Endothelial cell of umbilical vein (primary cell): ENCODE measurements at regions not wholly inside any gene's neighbourhood (a gene's known extent, or its start where the extent isn't known, plus 50 kb on each side); places are given as distances from the start of the nearest gene placed in this dataset.

ENCODE experiments used
- BruUV-seq: library from RNA; stranded (reverse); fragments of 400-500 nt; replicated peaks from 2 replicates; lab custom pipeline; 2021; lab: Mats Ljungman, UMichigan
- CTCF ChIA-PET: fragments of 300-600, 350-600 bp; sonication (Branson Sonifier 250); formaldehyde crosslinking; loops from one replicate; lab custom pipeline; 2021; ENCODE audit warnings: antibody characterized with exemption, inconsistent platforms; lab: Charles Lee
- POLR2A ChIA-PET: fragments of 300-600, 350-600 bp; sonication (Branson Sonifier 250); formaldehyde crosslinking; loops from one replicate; lab custom pipeline; 2021; ENCODE audit warnings: antibody characterized with exemption, inconsistent platforms; lab: Charles Lee
- DNase-seq: peaks from one replicate; pipeline ENCODE4 v3.0.0-alpha.2; 2011; ENCODE audit warnings: low read depth, low spot score
- FAIRE-seq: peaks from 2 replicates; lab custom pipeline; 2011; peaks lifted over from hg19 to GRCh38; lab: Jason Lieb, UNC
- H2AFZ ChIP-seq: 2 replicates; pipeline ENCODE4 v1.6.0; 2012; ENCODE audit warnings: low read depth, low read length, control low read depth, inconsistent platforms
- H3K27ac ChIP-seq: 2 replicates; pipeline ENCODE4 v1.5.1; 2011; ENCODE audit warnings: low read depth, mild to moderate bottlenecking, control low read depth, low read length, moderate library complexity; ENCODE audit not compliant: insufficient read depth
- H3K27me3 ChIP-seq, 2 experiments: 2 replicates each; pipeline versions ENCODE4 v1.6.0 to v1.6.1; 2011; ENCODE audit warnings: low read length in 2 of 2, mixed read lengths in 1 of 2; ENCODE audit not compliant: control insufficient read depth in 2 of 2, insufficient read depth in 2 of 2
- H3K36me3 ChIP-seq, 2 experiments: 2 replicates in 1 of 2; 3 replicates in 1 of 2; pipeline ENCODE4 v1.5.1; 2011; ENCODE audit warnings: low read length in 2 of 2, mild to moderate bottlenecking in 1 of 2, moderate library complexity in 1 of 2; ENCODE audit not compliant: control insufficient read depth in 2 of 2, insufficient read depth in 2 of 2; ENCODE audit errors: extremely low read depth in 1 of 2
- H3K4me1 ChIP-seq: 3 replicates; pipeline ENCODE4 v1.5.1; 2011; ENCODE audit warnings: mild to moderate bottlenecking, low read length; ENCODE audit not compliant: control insufficient read depth, insufficient read depth; ENCODE audit errors: extremely low read depth
- H3K4me2 ChIP-seq: 2 replicates; pipeline ENCODE4 v1.6.1; 2011; ENCODE audit warnings: low read length, control low read depth, mixed read lengths; ENCODE audit not compliant: insufficient read depth
- H3K4me3 ChIP-seq, 3 experiments: fragments of 200-600 bp in 1 of 3; sonication (generic), shearing (Covaris generic) in 1 of 3; replicated peaks in 1 of 3; 2 replicates each; pipeline ENCODE4 v1.5.1; 2011 to 2016; ENCODE audit warnings: control low read depth in 3 of 3, low read length in 3 of 3, mild to moderate bottlenecking in 2 of 3, inconsistent platforms in 1 of 3, low read depth in 1 of 3, moderate library complexity in 1 of 3; ENCODE audit not compliant: insufficient read depth in 1 of 3
- H3K79me2 ChIP-seq: 2 replicates; pipeline ENCODE4 v1.6.0; 2012; ENCODE audit warnings: low read length, inconsistent platforms; ENCODE audit not compliant: control insufficient read depth, insufficient read depth
- H3K9ac ChIP-seq: replicated peaks from 2 replicates; pipeline ENCODE3; 2011; ENCODE audit warnings: low read length, control low read depth; ENCODE audit not compliant: insufficient read depth; ENCODE audit errors: extremely low read depth
- H3K9me1 ChIP-seq: replicated peaks from 3 replicates; pipeline ENCODE4 v1.6.0; 2011; ENCODE audit warnings: mild to moderate bottlenecking, low read length; ENCODE audit not compliant: control insufficient read depth, insufficient read depth; ENCODE audit errors: extremely low read depth
- H3K9me3 ChIP-seq: replicated peaks from 2 replicates; pipeline ENCODE4 v1.5.1; 2012; ENCODE audit warnings: low read length, inconsistent platforms; ENCODE audit not compliant: control insufficient read depth, insufficient read depth
- H4K20me1 ChIP-seq: replicated peaks from 2 replicates; pipeline ENCODE3; 2011; ENCODE audit warnings: mild to moderate bottlenecking, low read length; ENCODE audit not compliant: control insufficient read depth, insufficient read depth; ENCODE audit errors: extremely low read depth
- EZH2 ChIP-seq: IDR thresholded peaks from 2 replicates; pipeline ENCODE4 v1.6.1; 2012; ENCODE audit warnings: borderline replicate concordance, low read depth, mild to moderate bottlenecking, moderate library complexity, low read length, inconsistent platforms; ENCODE audit not compliant: severe bottlenecking
- FOS ChIP-seq: IDR thresholded peaks from 2 replicates; pipeline ENCODE4 v1.6.1; 2011; ENCODE audit warnings: mild to moderate bottlenecking, low read length, moderate library complexity, borderline replicate concordance; ENCODE audit not compliant: insufficient read depth
- GATA2 ChIP-seq: IDR thresholded peaks from 2 replicates; pipeline ENCODE4 v1.7.0; 2011; ENCODE audit warnings: low read depth, mild to moderate bottlenecking, moderate library complexity, mixed read lengths, low read length; ENCODE audit not compliant: insufficient read length, insufficient read depth
- JUN ChIP-seq: IDR thresholded peaks from 2 replicates; pipeline ENCODE4 v1.6.1; 2011; ENCODE audit warnings: borderline replicate concordance, low read depth; ENCODE audit not compliant: insufficient read length, insufficient read depth
- MYC ChIP-seq: IDR thresholded peaks from one replicate; pipeline ENCODE4 v1.6.1; 2011; ENCODE audit warnings: mild to moderate bottlenecking, low read depth, low read length
- POLR2A ChIP-seq: IDR thresholded peaks from 2 replicates; pipeline ENCODE4 v1.6.1; 2012; ENCODE audit warnings: low read depth, mild to moderate bottlenecking, control low read depth, low read length
- POLR2AphosphoS5 ChIP-seq: IDR thresholded peaks from 2 replicates; pipeline ENCODE4 v1.6.1; 2012; ENCODE audit warnings: low read depth, mild to moderate bottlenecking, control low read depth, low read length, moderate library complexity; ENCODE audit not compliant: insufficient read depth
- dilution Hi-C: fragments of 300-500 bp; cut with MboI; formaldehyde crosslinking; loops from one replicate; pipeline ENCODE4 v1.15.0; 2019; ENCODE audit warnings: low sequenced_read_pairs; ENCODE audit not compliant: extremely low pct_ligation_motif_present
- intact Hi-C: fragments of 100-400 bp; cut with micrococcal nuclease; formaldehyde crosslinking; loops from one replicate; pipeline ENCODE4 v1.10.0; 2022
- TF ChIP-seq, protein P1 (sequence below): IDR thresholded peaks from 2 replicates; pipeline ENCODE4 v1.6.1; 2011; ENCODE audit not compliant: insufficient read depth, insufficient read length
- TF ChIP-seq, protein P2 (sequence below), 2 donors: IDR thresholded peaks; 1 replicate in 1 of 2; 2 replicates in 1 of 2; pipeline ENCODE4 v1.5.1; 2011; ENCODE audit warnings: low read length in 2 of 2, mild to moderate bottlenecking in 2 of 2, moderate library complexity in 2 of 2, control low read depth in 1 of 2, inconsistent platforms in 1 of 2, low read depth in 1 of 2; ENCODE audit not compliant: insufficient read depth in 1 of 2; ENCODE audit errors: extremely low read depth in 1 of 2

DNA sequence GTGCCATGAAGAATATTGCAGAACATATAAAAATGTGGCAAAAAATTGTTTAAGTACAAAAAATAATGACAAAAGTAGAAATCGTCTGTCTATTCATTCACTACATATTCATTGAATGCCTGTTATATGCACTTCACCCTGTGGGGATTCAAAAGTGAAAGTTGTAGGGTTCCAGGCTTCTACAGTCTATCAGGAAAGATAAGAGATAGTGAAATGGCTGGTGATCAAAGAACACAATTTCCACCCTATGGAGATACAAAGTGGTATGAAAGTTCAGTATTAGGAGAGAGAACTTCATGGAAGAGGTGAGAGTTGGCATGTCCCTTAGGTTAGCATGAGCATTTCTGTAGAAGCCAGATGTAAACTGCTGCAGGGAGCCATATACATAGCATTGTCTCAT is 127.0 kb upstream of the PMFBP1 start:
- no peak for DNase-seq
- intact Hi-C loops = loop anchor here (10.0 kb wide), 1 partner anchor 756 kb away; no protein-coding TSS in a partner anchor
- Histone ChIP-seq H3K27me3 (no peaks in the 10 kb centered on the region), H3K4me3 (no peak overlapping the region), H3K36me3 (no peaks in the 10 kb centered on the region), H3K27ac (no peak overlapping the region), H3K9me3 (no peaks in the 10 kb centered on the region), H4K20me1 (no peaks in the 10 kb centered on the region), H3K9me1 (no peaks in the 10 kb centered on the region), H3K79me2 (no peaks in the 10 kb centered on the region), H3K4me1 (no peaks in the 10 kb centered on the region), H2AFZ (no peak overlapping the region), H3K9ac (no peak overlapping the region), H3K4me2 (no peak overlapping the region)
- dilution Hi-C loops = no loop called here
- POLR2A ChIA-PET = no interaction called here
- TF ChIP-seq, protein P1, sequence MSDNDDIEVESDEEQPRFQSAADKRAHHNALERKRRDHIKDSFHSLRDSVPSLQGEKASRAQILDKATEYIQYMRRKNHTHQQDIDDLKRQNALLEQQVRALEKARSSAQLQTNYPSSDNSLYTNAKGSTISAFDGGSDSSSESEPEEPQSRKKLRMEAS = no peak
- no peak for TF ChIP-seq JUN
- no peak for TF ChIP-seq POLR2A
- TF ChIP-seq FOS = no peak
- no peak for TF ChIP-seq POLR2AphosphoS5
- TF ChIP-seq, protein P2, sequence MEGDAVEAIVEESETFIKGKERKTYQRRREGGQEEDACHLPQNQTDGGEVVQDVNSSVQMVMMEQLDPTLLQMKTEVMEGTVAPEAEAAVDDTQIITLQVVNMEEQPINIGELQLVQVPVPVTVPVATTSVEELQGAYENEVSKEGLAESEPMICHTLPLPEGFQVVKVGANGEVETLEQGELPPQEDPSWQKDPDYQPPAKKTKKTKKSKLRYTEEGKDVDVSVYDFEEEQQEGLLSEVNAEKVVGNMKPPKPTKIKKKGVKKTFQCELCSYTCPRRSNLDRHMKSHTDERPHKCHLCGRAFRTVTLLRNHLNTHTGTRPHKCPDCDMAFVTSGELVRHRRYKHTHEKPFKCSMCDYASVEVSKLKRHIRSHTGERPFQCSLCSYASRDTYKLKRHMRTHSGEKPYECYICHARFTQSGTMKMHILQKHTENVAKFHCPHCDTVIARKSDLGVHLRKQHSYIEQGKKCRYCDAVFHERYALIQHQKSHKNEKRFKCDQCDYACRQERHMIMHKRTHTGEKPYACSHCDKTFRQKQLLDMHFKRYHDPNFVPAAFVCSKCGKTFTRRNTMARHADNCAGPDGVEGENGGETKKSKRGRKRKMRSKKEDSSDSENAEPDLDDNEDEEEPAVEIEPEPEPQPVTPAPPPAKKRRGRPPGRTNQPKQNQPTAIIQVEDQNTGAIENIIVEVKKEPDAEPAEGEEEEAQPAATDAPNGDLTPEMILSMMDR (IDR thresholded peaks at IDR 0.05; ENCODE audit: extremely low read depth in 1 of 2, insufficient read depth in 1 of 2, low read depth in 1 of 2, low read length in 2 of 2) = no peak
- no peak for TF ChIP-seq GATA2
- TF ChIP-seq EZH2 = no peak
- TF ChIP-seq MYC = no peak
- FAIRE-seq = no peak
- BruUV-seq = no TSS peak
- CTCF ChIA-PET = no interaction called here
